Spleen (tissue), 7 donors: ENCODE measurements at regions not wholly inside any gene's neighbourhood (a gene's known extent, or its start where the extent isn't known, plus 50 kb on each side); places are given as distances from the start of the nearest gene placed in this dataset.

Experiments
- POLR2AphosphoS5 ChIP-seq, 3 donors: sonication (generic); formaldehyde crosslinking; IDR thresholded peaks; one replicate each; pipeline ENCODE4 v1.5.1; 2017; ENCODE audit warnings: antibody characterized with exemption in 3 of 3
- TF ChIP-seq, protein P1 (sequence below), 11 experiments: fragments of 200-600 bp in 7 of 11; fragments of 450-650 bp in 4 of 11; sonication (generic) in 4 of 11; IDR thresholded peaks in 8 of 11; conservative IDR thresholded peaks in 3 of 11; 1 replicate in 7 of 11; 2 replicates in 4 of 11; pipeline versions ENCODE4 v1.4.0 to v1.8.0; 2016 to 2021; ENCODE audit warnings: antibody characterized with exemption in 11 of 11, inconsistent platforms in 4 of 11, mild to moderate bottlenecking in 1 of 11
- donor health status: DM: no; HTN: no; CAD: no; lungs with moderate emphysema.
- donor health status: DM: no; HTN: no; CAD: no.
- donor health status: DM: no; HTN: no; CAD: no.

DNA sequence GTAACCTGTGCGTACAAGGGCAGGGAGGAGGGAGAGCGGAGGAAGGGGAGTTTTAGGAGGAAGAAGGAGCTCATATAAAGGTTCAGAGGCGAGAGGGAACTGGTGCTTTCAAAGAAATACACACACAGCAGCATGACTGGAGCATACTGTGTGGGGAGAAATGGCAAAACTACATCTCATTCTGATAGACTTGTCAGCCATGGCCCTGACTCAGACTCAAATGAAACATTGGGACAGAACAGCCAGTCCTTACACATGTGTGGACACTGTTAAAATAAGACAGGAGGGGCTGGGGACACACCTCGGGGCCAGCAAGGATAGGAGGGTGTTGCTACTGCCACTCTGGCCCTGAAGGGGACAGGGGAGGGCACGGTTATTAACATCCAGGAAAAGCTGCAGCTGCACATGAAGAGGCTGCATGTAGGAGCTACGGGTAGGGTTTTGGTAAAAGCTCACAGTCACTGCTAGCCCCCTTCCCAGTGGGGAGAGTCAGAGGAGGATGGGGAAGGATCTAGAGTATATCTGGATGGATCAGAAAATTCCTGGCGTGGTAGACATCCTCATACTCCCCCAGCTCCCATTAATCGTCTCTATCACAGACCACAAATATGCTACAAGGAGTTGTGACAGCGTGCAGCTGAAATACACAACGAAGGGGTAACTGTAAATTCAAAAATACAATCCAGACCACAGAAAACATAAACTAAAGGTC lies 110.5 kb downstream of the GATA6 start:
- TF ChIP-seq, protein P1, sequence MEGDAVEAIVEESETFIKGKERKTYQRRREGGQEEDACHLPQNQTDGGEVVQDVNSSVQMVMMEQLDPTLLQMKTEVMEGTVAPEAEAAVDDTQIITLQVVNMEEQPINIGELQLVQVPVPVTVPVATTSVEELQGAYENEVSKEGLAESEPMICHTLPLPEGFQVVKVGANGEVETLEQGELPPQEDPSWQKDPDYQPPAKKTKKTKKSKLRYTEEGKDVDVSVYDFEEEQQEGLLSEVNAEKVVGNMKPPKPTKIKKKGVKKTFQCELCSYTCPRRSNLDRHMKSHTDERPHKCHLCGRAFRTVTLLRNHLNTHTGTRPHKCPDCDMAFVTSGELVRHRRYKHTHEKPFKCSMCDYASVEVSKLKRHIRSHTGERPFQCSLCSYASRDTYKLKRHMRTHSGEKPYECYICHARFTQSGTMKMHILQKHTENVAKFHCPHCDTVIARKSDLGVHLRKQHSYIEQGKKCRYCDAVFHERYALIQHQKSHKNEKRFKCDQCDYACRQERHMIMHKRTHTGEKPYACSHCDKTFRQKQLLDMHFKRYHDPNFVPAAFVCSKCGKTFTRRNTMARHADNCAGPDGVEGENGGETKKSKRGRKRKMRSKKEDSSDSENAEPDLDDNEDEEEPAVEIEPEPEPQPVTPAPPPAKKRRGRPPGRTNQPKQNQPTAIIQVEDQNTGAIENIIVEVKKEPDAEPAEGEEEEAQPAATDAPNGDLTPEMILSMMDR (IDR thresholded peaks at IDR 0.05 in 8 of 11, conservative IDR thresholded peaks at IDR 0.05 in 3 of 11) = no peak
- TF ChIP-seq POLR2AphosphoS5 (IDR thresholded peaks at IDR 0.05) = no peak
